KOPT-K1 (cell line): ENCODE measurements at regions not wholly inside any gene's neighbourhood (a gene's known extent, or its start where the extent isn't known, plus 50 kb on each side); places are given as distances from the start of the nearest gene placed in this dataset.

Experiments used
- H3K27ac ChIP-seq: fragments of 200-600 bp; sonication (generic); 2 replicates; pipeline ENCODE4 v1.5.1; 2016; ENCODE audit warnings: antibody characterized with exemption, mild to moderate bottlenecking, low read depth, low read length; ENCODE audit not compliant: poor library complexity, severe bottlenecking
- H3K36me3 ChIP-seq: fragments of 200-600 bp; sonication (generic); 2 replicates; pipeline ENCODE4 v1.5.1; 2017; ENCODE audit warnings: antibody characterized with exemption, mild to moderate bottlenecking, low read length, moderate library complexity; ENCODE audit not compliant: insufficient read depth
- H3K9me3 ChIP-seq: fragments of 200-600 bp; sonication (generic); 2 replicates; pipeline ENCODE4 v1.5.1; 2017; ENCODE audit warnings: antibody characterized with exemption, low read length, mild to moderate bottlenecking; ENCODE audit not compliant: insufficient read depth, poor library complexity, severe bottlenecking

DNA sequence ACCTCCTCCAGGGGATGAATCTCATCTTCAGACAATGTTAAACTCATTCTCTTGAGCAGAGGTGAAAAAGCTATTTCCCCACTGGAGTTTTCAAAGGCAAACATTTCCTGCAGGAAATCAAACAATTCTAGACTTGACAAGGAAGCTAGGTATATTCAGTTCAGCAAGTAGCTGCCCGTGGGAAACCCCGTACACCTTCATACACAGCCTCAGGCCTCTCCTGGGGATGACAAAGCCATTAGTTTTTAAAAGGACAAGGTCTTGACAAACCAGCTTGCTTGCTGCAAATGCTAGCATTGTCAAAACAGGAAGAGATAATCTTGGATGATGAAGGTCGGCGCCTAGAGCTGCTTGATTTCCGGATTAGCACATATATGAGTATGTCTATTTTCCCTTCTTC, 1630.8 kb upstream of the TENM4 start:
- H3K36me3 ChIP-seq: no peaks in the 10 kb centered on the region
- H3K27ac ChIP-seq: no peak overlapping the region
- H3K9me3 ChIP-seq: no peaks in the 10 kb centered on the region

- H3K36me3 ChIP-seq: no peaks in the 10 kb centered on the region
- H3K9me3 ChIP-seq: no peaks in the 10 kb centered on the region
Measured at GRCh38 chr11:81070948-81071347, 1630.1 kb upstream of the TENM4 start.

GRCh38 chr11:81059356-81059755, 1618.5 kb upstream of the TENM4 start:
- no peaks in the 10 kb centered on the region for H3K36me3 ChIP-seq
- H3K27ac ChIP-seq: no peak overlapping the region
- H3K9me3 ChIP-seq: no peaks in the 10 kb centered on the region

More at GRCh38 chr11:81070948-81071347, 1630.1 kb upstream of the TENM4 start:
- no peak overlapping the region for H3K27ac ChIP-seq

GRCh38 chr11:81052344-81053158, 1611.7 kb upstream of the TENM4 start:
- H3K36me3 ChIP-seq: no peaks in the 10 kb centered on the region
- H3K9me3 ChIP-seq: no peaks in the 10 kb centered on the region
- no peak overlapping the region for H3K27ac ChIP-seq

DNA sequence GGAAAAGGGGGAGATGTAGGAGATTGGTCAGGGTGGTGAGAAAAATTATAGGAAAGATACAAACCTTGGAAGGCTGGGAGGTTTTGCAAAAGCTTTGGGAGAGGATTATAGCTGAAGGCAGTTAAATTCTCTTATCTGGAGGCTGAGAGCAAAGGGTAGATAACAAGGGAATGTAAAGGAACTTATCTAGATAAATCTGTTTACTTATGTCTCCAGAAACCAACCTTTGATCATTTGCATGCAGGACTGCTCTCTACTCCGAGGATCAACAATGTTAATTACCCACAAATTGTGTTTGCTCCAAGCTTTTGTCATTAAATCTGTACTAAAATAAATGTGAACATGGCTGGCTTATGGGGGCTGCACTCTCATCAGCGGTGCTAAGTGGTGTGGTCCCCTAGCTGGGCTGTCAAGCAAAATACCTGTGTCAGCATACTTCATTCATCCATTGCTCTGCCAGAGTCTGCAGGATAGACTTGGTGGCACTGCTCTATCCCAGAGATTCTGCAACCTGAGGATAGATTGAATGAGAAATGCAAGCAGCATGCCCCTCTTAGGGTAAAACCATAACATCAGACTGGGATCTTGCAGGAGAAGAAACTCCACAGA, 1599.2 kb upstream of the TENM4 start:
- H3K36me3 ChIP-seq: no peaks in the 10 kb centered on the region
- no peaks in the 10 kb centered on the region for H3K9me3 ChIP-seq
- H3K27ac ChIP-seq: no peak overlapping the region

DNA sequence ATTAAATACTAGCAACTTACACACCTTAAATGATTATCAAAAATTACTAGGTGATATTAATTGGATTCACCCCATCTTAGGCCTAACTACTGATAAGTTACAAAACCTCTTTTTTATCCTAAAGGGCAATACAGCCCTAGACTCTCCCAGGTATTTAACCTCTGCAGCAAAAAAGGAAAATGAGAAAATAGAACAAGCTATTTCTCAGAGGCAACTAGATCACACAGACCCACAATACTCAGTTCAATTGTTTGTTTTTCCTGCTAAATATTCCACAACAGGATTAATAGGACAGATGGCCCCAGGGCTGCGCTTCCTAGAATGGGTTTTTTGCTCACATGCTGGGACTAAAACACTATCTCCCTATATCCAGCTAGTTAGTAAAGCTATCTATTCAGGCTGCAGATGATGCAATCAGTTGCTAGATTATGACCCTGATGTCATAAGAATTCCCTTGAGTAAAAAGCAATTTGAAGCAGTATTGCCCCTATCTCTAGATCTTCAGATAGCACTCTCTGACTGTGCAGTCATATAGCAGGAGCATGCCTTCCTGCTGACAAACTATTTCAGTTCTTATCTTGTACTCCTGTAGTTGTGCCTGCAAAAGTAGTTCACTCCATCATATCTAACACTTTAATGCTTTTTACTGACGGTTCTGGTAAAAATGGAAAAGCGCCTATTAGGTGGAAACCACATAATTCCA, 1595.5 kb upstream of the TENM4 start:
- no peaks in the 10 kb centered on the region for H3K36me3 ChIP-seq
- no peak overlapping the region for H3K27ac ChIP-seq
- H3K9me3 ChIP-seq: no peaks in the 10 kb centered on the region

DNA sequence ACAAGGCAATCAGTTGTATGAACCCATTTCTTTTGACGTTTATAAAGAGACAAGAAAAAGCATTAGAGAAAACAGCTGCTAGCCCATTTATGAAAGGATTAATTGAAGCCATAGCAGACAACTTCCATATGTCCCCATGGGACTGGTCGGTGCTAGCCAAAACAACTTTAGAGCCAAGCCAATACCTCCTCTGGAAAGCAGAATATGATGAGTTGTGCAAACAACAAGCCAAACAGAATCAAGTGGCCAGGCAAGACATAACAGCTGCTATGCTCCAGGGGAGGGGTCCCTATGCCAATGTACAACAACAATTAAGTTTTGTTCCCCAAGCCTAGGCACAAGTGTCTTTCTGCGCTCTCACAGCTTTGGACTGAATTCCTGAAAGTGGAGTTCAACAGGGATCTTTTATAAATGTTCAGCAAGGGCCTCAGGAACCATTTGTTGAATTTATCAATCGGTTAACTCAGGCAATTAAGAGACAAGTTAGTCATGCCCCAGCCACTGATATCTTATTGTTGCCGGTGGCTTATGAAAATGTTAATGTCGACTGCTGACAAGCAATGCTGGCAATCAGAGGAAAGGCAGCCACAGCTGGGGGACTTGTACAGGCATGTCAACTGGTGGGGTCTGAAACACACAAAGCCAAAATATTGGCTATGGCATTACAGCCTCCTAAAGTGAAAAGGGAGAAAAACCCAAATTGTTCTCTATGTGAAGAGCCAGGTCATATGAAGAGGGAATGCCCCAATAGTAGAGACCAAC, 1593.1 kb upstream of the TENM4 start:
- Histone ChIP-seq H3K27ac (no peak overlapping the region), H3K36me3 (no peaks in the 10 kb centered on the region), H3K9me3 (no peaks in the 10 kb centered on the region)

GRCh38 chr11:81032906-81033305, 1592.1 kb upstream of the TENM4 start:
- H3K27ac ChIP-seq: no peak overlapping the region
- H3K36me3 ChIP-seq: no peaks in the 10 kb centered on the region
- no peaks in the 10 kb centered on the region for H3K9me3 ChIP-seq

- no peak overlapping the region for H3K27ac ChIP-seq
- no peaks in the 10 kb centered on the region for H3K36me3 ChIP-seq
- no peaks in the 10 kb centered on the region for H3K9me3 ChIP-seq
Measured at GRCh38 chr11:81030186-81030585, 1589.4 kb upstream of the TENM4 start.

GRCh38 chr11:81026032-81026431, 1585.2 kb upstream of the TENM4 start:
- no peaks in the 10 kb centered on the region for H3K36me3 ChIP-seq
- no peaks in the 10 kb centered on the region for H3K9me3 ChIP-seq
- no peak overlapping the region for H3K27ac ChIP-seq

GRCh38 chr11:81022057-81022456, 1581.2 kb upstream of the TENM4 start:
- Histone ChIP-seq H3K36me3 (no peaks in the 10 kb centered on the region), H3K27ac (no peak overlapping the region), H3K9me3 (no peaks in the 10 kb centered on the region)

DNA sequence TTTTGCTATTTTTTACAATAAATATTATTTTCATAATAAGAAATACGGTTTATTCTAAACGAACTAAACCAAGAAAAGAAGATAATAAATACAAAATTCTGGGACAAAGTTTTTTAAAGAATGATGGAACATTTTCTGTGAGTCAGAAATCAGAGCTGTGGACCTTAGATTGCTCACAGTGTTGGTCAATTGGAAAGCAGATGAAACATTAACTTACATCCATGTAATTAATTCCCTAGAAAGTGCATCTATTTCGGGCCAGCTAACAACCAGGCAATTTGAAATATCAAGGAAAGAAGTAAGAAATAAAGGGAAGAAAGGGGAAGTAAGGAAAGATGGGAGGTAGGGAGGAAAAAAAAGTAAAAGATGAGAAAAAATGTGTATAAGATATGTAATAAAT, 1569.8 kb upstream of the TENM4 start:
- no peak overlapping the region for H3K27ac ChIP-seq
- no peaks in the 10 kb centered on the region for H3K9me3 ChIP-seq
- H3K36me3 ChIP-seq: no peaks in the 10 kb centered on the region

- Histone ChIP-seq H3K36me3 (no peaks in the 10 kb centered on the region), H3K27ac (no peak overlapping the region), H3K9me3 (no peaks in the 10 kb centered on the region)
Measured at GRCh38 chr11:81007046-81007445, 1566.2 kb upstream of the TENM4 start.

DNA sequence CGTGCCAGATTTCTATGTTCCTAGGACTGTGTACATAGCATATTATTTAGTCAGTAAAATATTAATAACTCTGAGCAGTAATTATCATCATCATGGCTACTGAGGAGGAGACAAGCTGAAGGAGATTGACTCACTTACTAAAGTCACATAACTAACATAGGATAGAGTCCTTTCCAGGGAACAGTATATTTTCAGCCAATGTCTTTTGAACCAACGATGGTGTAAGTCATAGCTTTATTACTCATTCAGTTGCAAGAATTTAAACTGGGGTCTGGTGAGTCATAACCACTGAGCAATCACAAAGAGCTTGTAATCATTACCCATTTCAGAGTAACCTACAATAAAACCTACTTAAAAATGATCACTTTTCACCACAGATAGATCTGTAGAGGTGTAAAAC, 1564.8 kb upstream of the TENM4 start:
- Histone ChIP-seq H3K9me3 (no peaks in the 10 kb centered on the region), H3K36me3 (no peaks in the 10 kb centered on the region), H3K27ac (no peak overlapping the region)

DNA sequence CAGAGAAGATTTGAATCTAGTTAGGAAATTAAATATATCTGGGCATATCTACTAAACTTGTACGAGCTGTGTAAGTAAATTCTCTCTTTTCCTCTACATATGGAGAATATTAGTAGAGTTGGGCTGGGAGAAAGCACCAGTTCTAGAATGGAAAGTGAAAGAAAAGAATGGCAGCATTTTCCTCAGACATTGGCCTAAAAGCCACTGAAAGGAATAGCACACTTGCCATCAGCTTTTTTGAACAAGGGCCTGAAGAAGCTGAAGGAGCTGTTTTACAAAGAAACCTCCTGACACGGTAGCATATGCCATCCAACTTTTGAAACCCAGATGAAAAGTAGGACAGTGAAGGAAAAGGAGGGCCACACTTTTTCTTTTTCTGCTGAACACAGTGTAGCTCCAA, 1563.7 kb upstream of the TENM4 start:
- Histone ChIP-seq H3K27ac (no peak overlapping the region), H3K36me3 (no peaks in the 10 kb centered on the region), H3K9me3 (no peaks in the 10 kb centered on the region)
